PC-3 (cell line): ENCODE measurements at regions not wholly inside any gene's neighbourhood (a gene's known extent, or its start where the extent isn't known, plus 50 kb on each side); places are given as distances from the start of the nearest gene placed in this dataset.

Experiments used
- CTCF ChIP-seq: fragments of 300-600 bp; sonication (generic); conservative IDR thresholded peaks from 2 replicates; pipeline ENCODE4 v1.5.1; 2017; ENCODE audit warnings: antibody characterized with exemption, low read depth, mild to moderate bottlenecking, low read length
- EZH2 ChIP-seq: fragments of 300-600 bp; sonication (generic); IDR thresholded peaks from one replicate; pipeline ENCODE4 v1.6.1; 2017; ENCODE audit warnings: antibody characterized with exemption, mild to moderate bottlenecking, low read length; ENCODE audit not compliant: unreplicated experiment
- EZH2phosphoT487 ChIP-seq: fragments of 300-600 bp; sonication (generic); IDR thresholded peaks from 2 replicates; pipeline ENCODE4 v1.6.1; 2018; ENCODE audit warnings: mild to moderate bottlenecking, antibody characterized with exemption, low read length, borderline replicate concordance

- TF ChIP-seq CTCF (no peak), EZH2 (no peak), EZH2phosphoT487 (no peak)
Measured at GRCh38 chr2:5389740-5390139, 302.4 kb upstream of the SOX11 start.
